ENCODE measurements at regions not wholly inside any gene's neighbourhood (a gene's known extent, or its start where the extent isn't known, plus 50 kb on each side); places are given as distances from the start of the nearest gene placed in this dataset.

DNA sequence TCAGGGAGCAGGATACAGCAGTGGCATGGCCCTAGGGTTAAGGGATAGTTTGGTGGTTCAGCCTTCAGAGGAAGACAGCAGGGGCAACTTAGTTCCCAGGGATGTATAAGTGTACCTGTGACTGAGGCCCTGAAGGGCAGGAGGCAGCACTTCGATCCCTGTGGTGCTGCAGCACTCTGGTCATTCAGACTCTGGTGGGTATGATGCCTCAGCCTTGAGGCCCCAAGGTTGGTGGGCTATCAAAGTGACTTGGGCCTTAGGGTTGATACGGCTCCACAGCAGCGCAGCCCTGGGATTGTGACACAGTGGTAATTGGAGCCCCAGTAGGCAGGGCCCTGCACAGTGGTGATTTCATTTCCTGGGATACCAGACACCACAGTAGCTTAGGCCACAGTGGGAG is 1703.1 kb downstream of the PCDH7 start:
- no peak for DNase-seq (ENCODE audit: low read depth)

DNA sequence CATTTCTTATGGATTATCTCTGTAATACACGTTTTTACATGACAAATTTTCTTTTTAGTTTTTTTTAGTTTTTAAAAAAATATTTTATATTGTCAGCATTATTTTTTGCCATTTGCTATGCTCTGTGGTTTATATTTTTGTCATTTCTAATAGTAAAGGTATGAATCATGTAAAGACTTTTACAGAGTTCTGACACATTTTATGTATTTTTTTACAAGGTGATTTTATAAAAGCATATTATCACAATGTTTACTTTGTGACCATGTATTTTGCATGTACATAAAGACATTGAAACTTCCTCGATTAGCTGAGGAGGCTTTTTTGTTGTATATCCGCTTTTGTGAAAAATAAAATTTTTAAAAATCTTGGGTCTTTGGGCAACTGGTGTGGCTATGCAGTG is 1705.1 kb downstream of the PCDH7 start:
- DNase-seq (ENCODE audit: low read depth), result no peak

DNA sequence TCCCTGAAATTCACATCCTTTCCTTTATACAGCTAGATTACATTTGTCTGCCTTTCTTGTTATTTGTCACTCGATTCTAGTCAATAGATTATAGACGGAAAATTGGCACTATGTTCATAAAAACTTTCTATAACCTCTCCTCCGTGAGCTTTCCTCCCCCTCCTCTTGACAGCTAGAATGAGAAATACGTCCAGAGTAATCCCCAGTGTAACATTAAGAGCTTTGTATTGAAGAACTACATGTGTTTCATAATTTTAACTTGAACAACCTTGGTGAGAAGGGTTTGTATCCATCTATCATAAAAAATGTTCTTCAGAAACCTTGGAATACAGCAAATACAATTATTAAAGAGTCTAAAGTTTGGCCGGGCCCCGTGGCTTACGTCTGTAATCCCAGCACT is 1707.4 kb downstream of the PCDH7 start:
- DNase-seq (ENCODE audit: low read depth), result no peak

DNA sequence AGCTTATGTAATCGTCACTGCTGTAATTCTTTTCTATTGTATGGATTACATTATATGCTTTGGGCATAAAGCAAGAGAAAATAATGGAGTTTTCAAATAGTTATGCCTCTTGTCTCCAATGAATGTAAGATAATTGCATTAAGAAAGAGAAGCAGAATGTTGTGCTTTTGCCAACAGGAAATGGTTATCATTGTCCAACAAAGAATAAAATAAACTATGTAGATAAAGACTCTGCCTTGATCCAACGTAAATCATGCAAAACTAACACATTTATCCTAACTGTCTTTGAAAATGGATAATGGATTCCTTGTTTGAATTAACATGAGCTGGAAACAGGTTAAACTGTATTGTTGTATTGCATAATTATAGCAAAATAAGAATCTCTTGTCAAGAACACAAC is 1709.0 kb downstream of the PCDH7 start:
- no peak for DNase-seq (ENCODE audit: low read depth)

DNA sequence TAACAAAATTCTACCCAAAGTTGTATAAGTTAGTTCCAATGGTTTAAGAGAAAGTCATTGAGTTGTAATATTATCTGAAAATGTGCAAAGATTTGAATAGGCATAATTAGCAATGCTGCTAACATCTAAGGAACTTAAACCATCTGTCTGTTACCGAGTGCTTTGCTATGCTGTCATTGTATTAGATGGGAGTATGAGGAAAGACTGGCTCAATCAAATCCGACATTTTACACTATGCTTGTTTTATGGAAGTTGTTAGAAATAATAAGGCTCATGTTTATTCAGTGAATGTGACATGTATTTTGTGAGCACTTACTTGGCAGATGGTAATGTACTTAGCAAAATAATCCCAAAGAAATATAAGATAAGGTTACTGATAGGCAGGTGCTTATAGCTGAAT is 1715.1 kb downstream of the PCDH7 start:
- DNase-seq (ENCODE audit: low read depth), result no peak

DNA sequence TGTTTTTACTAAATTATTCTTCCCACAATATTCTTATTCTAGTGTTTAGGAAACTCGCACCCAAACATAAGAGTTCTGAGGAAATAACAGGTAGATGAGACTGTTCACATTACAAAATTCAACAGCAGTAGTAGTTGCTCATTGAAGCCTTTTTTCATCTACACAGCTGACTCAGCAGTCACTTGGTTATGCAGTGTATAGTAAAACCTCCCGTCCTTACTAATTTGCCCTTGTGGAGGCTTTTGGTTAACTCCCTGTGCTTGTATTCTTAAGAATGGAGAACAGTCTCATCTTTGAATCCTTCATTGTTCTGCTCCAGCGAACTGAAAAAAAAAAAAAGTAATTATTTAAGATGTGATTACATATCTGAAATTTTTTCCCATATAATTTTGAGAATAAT is 1716.6 kb downstream of the PCDH7 start:
- no peak for DNase-seq (ENCODE audit: low read depth)

DNA sequence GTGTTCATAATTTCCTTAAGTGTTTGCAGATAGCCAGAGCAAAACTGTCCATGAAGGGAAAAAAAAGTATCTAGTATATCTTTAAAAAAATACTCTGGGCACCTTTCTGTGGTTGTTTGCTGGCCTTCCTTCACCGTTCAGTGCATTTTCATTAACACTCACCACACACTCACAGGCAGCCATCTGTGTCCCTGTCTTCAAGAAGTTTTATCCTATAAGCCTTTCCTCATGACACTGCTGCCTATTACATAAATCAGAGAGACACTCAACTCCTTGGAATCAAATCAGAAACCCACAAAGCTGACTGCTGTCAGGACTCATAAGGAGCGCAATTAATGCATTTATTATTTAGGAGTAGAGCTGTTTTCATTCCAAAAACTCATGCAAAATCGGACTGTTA is 1720.2 kb downstream of the PCDH7 start:
- no peak for DNase-seq (ENCODE audit: low read depth)

DNA sequence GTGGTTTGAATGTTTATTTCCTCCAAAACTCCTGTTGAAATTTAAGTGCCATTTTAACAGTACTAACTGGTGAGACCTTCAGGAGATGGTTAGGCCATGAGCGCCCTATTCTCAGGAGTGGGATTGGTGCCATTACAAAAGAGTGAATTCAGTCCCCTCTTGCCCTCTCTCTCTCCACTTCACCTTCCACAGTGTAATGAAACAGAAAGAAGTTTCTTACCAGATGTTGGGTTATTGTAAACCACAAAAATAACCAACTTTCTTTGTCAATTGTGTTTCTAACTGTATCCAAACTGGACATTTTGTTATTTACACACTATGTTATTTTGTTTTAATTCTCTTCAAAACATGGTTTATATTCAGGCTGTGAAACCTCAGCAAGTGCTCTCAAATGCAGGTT is 1734.3 kb downstream of the PCDH7 start:
- DNase-seq (ENCODE audit: low read depth), result no peak

DNA sequence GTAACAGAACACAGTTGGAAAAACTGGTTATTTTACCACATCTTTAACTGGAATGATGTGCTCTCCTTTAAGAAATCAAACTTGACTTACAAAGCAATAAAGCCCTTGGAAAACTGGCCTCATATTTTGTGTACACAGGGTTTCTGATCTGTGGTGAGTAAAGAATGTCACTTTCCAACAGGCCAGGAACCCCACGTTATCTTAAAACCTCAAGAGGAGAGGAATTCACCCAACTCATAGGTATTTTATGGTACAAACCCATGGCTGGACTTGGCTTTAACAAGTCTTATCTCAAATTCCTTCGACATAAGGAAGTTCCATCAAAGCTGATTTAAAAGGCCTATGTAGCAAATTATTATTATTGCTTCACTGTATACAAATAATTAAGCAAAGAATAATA is 1735.1 kb downstream of the PCDH7 start:
- DNase-seq (ENCODE audit: low read depth), result no peak

DNA sequence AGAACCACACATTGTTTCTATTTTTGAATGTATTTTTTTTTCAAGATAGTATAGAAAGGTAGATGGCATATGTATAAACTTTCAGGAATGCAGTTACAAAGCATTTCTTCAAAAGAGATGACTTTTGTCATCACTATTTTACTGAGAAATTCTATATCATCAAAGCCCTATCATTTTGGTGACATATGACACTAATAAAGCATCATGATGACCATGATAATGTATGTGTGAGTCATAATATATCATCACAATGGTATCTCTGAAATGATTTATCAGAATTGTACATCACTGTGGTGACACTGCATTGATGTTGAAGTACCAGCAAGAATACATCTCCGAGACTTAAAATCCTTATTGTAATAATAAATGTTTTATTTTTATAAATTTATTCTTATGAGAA is 1740.8 kb downstream of the PCDH7 start:
- DNase-seq (ENCODE audit: low read depth), result no peak

DNA sequence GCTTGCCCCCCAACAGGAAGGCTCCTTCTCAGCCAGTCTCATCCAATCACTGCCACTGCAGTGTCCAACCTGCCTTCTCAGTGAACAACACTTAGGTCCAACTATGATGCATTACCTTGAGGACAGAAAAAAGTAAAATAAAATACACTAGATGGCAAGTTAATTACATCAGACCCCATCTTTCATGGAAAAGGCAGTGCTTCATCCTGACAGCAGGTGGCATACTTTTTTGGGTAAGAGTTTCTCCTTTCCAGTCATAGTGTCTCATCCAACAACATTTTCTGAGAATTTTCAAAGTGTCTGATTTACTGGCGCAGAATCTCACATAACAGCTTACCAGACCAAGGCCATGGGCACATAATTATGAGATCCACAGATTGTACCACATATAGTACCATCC is 1742.8 kb downstream of the PCDH7 start:
- no peak for DNase-seq (ENCODE audit: low read depth)

DNA sequence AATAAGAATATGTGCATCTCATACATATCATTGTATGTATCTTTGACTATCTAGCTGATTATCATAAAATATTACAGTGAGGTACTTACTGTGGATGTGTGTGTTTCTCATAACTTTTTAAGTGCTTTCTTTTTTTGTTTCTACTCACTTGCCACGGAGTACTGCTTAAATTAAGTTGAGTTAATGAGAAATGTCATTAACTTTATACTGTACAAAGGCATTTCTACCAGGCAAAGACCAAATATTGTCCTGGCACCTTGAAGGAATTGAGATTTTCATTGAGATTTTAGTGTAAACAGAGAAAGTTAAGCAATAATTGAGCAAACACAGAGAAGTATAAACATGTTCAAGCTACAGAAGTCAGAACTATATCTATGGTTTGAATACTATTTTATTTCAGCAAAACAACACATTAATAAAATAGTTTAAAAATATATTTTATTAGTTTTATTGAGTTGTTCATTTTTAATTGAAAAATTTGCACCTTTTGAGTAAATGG is 1750.0 kb downstream of the PCDH7 start:
- no peak for DNase-seq (ENCODE audit: low read depth)

DNA sequence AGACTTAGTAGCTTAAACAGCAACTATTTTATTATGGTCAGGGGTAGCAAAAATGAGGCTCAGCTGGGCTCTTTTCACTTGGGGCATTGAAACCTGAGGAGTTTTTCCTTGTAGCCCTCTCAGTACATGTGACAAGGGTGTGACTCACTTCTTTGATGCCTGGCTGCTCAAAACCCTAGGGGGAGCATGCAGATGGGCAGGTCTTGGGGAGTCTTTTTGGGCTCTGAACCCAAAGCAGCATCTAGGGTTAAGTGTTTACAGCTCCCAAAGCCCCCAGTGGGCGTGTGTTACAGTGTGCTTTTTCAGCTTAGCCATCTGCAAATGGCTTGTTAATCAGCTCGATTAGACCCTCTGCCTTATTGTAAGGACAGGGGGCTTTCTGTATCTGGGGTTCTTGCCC is 1752.7 kb downstream of the PCDH7 start:
- no peak for DNase-seq (ENCODE audit: low read depth)

DNA sequence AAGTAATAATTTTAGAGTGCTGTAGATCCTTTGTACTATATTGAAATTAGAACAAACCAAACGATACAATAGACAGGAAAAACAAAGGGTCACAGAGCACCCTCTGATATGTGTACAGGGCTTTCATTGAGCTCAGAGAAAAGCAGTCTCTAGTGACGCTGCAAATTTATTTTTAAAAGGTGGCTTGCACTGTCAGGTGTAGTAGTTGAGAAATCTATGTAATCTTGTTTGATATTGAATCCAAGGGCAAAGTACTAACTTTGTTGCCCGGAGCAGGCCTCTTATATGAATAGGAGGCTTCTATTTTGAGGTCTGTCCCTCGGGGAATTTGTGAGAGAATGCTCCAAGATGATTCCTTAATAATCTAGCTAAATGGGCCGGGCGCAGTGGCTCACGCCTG is 1755.5 kb downstream of the PCDH7 start:
- no peak for DNase-seq (ENCODE audit: low read depth)

DNA sequence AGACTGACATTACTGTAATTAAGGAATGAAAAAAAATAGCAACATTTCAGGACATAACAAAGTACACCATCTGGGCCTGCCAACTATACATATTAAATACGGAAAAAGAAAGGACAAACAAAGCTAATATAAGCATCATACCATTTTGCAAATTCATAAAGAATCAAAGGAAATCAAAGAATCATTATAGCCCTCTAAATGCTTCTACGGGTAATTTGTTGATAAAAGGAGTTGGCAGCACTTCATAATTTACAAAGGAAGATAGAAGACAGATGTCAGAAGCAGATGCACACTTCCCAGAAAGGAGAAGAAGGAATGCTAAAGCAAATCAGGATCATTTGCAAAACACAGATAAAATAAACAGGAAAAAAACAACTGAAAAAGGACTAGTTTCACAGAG is 1757.3 kb downstream of the PCDH7 start:
- DNase-seq (ENCODE audit: low read depth), result no peak

DNA sequence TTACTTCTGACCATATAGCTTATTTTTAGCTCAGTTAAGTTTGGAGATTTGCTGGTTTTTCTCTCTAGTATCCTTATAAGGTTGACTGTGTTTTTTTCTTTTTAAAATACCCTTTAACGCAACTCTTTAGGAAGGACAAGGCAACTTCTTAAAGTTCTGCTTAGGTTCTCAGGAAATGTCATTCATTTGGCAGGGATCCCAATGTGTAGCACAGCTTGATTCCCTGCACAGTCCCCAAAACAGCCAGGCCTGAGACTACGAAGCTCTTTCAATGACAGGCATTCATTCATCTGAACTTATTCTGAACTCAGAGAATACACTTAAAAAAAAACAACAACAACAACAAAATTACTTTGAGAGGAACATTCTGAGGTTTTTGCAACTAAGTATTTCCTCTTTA is 1765.8 kb downstream of the PCDH7 start:
- no peak for DNase-seq (ENCODE audit: low read depth)

DNA sequence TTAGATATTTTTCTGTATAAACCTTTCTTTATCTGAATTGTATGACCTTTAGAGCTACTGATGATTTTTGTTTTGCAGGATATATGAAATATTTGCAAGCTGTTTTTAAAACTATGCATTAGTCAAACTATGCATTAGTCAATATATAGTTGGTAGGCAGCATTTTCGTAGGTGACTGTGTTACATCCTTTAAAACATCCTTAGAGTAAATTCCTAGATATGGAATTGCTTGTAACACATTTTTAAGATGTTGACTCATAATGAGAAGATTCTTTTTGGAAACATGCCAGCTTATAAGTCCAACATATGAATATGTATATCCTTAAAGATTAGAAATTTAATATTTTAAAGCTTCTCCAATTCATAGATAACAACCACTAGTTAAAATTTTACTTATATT is 1768.5 kb downstream of the PCDH7 start:
- no peak for DNase-seq (ENCODE audit: low read depth)

DNA sequence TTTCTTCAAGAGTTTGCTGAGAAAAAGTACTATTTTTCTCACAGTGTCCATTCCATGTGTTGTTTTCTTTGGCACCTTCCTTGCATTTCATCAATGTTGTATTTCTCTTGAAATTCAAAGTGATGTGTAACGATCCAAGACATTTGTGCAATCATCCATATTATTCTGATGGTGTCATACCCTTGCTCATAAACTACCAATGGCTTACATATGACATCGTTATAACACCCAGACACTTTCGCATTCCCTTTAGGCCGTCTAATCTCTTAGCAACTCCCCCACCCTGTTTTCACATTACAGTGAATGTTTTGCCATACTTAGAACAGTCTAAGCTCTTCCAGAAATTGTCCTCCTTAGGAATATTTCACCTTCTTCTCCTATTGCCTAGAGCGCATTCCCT is 1779.0 kb downstream of the PCDH7 start:
- no peak for DNase-seq (ENCODE audit: low read depth)

DNA sequence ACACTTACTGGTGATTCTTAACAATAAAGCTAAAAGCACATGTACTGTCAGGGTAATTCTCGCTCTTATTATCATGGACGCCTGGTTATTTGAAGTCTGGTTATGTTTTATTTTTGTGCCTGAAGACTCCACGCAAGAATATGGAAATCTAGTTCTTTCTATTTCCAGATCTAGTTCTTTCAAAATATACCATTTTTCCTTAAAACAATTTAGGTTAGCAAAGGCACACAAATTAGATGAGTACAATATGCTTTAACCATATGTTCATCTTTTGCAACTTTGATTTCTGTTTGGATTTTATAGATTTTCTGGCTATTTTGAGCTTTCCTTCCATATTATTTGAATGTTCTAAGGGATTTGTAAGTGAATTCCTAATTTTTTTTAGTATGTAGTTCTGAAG is 1783.1 kb downstream of the PCDH7 start:
- no peak for DNase-seq (ENCODE audit: low read depth)

DNA sequence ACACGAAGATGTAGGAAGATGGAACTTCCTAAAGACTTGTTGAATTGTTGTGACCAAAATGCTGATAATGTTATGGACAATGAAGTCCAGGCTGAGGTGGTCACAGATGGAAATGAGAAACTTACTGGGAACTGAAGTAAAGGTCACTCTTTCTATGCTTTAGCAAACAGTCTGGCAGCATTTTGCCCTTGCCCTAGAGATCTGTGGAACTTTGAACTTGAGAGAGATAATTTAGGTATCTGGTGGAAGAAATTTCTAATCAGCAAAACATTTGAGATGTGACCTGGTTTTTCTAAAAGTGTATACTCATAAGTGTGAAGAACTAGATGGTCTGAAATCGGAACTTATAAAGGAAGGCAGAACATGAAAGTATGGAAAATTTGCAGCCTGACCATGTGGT is 1785.9 kb downstream of the PCDH7 start:
- no peak for DNase-seq (ENCODE audit: low read depth)

DNA sequence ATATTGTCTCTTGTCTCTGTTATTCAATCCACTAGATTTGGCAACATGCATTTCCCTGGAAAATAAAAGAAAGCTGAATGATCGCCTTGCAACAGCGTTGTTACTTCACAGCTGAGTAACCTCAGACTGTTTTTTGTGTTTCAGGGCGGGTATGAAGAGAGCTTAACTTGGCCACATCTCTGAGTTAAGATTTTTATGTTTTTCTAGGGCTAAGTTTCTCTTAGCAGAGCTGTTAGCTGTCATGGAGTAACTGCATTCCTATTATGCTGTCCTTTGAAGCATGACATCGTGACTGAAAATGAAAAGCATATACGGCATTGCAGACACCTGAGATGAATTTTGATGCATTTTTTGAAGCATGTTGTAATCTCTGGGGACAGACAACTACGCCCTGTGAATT is 1798.9 kb downstream of the PCDH7 start:
- no peak for DNase-seq (ENCODE audit: low read depth)

DNA sequence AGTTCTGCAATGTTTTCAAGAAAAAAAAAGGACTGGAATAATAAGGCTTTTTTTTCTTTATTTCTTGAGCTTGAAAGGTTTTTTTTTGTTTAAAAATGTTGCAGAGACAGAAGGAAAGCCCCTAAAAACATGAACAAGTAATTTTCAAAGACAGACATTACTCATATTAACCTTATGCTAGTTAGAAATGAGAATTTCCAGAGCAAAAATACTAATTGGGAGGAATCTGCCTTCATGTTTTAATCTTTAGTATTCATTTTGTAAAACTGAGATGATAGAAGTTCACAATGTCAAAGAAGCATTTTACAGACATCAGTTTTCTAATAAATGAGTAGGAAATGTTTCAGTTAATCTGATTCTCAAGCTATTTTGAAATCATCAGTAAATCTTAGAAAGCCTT is 1805.3 kb downstream of the PCDH7 start:
- no peak for DNase-seq (ENCODE audit: low read depth)

DNA sequence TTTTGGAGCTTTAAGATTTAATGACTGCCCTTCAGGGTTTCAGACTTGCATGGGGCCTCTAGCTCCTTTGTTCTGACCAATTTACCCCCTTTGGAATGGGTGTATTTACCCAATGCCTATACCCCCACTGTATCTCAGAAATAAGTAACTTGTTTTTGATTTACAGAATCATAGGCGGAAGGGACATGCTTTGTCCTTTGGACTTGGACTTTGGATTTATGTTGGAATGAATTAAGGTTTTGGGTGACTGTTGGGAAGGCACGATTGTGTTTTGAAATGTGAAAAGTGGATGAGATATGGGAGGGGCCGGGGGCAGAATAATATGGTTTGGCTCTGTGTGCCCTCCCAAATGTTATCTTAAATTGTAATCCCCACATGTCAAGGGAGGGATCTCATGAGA is 1824.7 kb downstream of the PCDH7 start:
- DNase-seq (ENCODE audit: low read depth), result no peak

DNA sequence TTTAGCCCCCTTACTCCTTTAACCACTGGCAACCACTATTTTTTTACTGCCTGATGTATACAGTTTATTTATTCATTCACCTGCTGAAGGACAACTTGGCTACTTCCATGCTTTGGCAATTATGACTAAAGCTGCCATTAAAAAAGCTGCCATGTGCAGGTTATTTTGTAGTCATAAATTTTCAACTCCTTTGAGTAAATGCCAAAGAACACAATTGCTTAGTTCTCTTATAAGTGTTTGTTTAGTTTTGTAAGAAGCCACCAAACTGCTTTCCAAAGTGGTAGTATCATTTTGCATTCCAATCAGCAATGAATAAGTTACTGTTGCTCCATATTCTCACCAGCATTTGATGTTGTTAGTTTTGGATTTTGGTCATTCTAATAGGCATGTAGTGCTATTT is 1831.8 kb downstream of the PCDH7 start:
- DNase-seq (ENCODE audit: low read depth), result no peak

DNA sequence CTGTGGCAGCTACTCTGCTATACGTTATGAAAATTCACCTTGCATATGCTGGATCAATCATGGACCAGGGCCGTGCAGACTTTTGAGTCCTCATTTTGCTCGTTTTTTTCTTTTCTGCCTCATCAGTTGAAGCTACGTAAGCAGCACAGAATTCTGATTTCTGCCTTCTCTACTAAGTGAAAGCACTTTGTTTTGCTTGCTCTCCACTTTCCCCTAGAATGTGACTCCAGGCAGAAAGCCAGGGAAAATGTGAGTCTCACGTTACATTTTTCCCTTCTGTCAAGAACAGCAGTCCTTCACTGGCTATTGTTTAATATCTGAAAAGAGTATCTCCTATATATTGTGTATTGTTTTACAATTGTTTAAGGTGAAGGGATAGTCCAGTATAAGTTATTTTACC is 1840.1 kb downstream of the PCDH7 start:
- DNase-seq (ENCODE audit: low read depth), result no peak

Measured in activated T-cell treated with anti-CD3 and anti-CD28 coated beads for 48 hours (primary cell).